ENCODE measurements at regions not wholly inside any gene's neighbourhood (a gene's known extent, or its start where the extent isn't known, plus 50 kb on each side); places are given as distances from the start of the nearest gene placed in this dataset.

DNA sequence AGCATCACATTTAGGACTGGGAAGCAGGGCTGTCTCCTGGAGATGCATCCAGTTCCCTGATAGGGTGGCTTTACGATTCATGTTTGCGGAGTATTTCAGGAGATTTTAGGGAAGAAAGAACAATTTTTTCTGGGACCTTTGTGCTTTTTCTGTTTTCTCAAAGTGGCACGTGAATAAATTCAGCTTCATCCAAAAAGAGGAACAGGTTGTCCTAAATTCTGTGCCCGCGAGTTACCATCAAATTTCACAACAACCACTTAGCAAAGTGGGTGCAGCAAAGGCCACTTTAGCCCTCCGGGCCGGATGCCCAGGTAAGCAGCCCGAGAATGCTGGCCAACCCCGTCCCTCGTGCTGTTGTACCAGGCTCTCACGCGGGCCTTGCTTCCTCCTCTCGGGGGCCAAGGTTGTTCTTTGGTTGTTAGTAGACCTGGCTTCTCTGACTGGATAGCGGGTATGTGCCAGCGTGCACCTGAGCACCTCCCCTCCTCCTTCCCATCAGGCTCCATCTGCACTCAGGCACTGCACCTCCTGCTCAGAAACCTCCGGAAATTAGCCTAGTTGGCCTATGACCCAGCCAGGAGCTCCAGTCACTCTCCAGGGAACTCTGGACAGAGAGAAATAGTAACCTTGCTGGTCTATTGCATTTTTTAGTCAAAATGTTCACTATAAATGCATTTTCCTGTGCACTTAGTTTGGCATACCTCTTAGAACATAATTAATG, 83.0 kb downstream of the CMPK2 start:
- Histone ChIP-seq H3K27ac (no peak overlapping the region), H3K4me1 (peaks cover 0 to 9% (median 4%) of the 10 kb centered on the region in 4 donors), H3K4me3 (no peak overlapping the region), H3K9me3 (no peaks in the 10 kb centered on the region), H3K36me3 (no peaks in the 10 kb centered on the region), H3K27me3 (no peaks in the 10 kb centered on the region)
- TF ChIP-seq POLR2AphosphoS5 (IDR thresholded peaks at IDR 0.05) (no peak), EP300 (IDR thresholded peaks at IDR 0.05) (no peak), CTCF (IDR thresholded peaks at IDR 0.05) (no peak), POLR2A (IDR thresholded peaks at IDR 0.05) (no peak)
- DNase-seq, result no peak
- intact Hi-C loops (cut with DNase I; ENCODE audit: low total_unique reads), result no loop called here
- 83 to 91% (median 89%) methylated on average over 9 to 16 of the region's 16 CpGs for WGBS, 5 donors

DNA sequence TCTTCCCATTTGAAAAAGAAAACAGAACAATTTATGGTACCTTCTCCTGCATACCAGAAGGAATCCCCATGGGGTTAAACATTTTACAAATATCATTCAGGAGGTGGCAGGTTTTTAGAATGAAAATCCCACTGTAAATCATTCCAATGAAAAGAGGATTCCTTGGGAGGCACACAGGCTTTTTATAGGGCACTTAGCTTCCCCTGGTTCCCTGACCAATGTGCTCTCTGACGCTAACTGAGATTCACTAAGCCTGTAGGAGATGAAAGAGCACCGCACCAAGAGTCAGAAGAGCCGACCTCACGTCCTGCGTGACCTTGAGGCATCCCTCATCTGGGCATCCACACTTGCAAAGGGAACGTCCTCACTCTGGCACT, 82.5 kb downstream of the CMPK2 start:
- H3K4me3 ChIP-seq, result no peak overlapping the region
- no peak for DNase-seq
- H3K36me3 ChIP-seq, result no peaks in the 10 kb centered on the region
- TF ChIP-seq POLR2AphosphoS5 (IDR thresholded peaks at IDR 0.05), result no peak
- no peak for TF ChIP-seq CTCF (IDR thresholded peaks at IDR 0.05)
- no peak for TF ChIP-seq EP300 (IDR thresholded peaks at IDR 0.05)
- TF ChIP-seq POLR2A (IDR thresholded peaks at IDR 0.05), result no peak
- WGBS, 5 donors, result 80 to 86% (median 84%) methylated on average over 6 of the region's 6 CpGs
- no peaks in the 10 kb centered on the region for H3K9me3 ChIP-seq
- intact Hi-C loops (cut with DNase I; ENCODE audit: low total_unique reads), result no loop called here
- H3K4me1 ChIP-seq, result peaks cover 0 to 9% (median 4%) of the 10 kb centered on the region in 4 donors
- no peaks in the 10 kb centered on the region for H3K27me3 ChIP-seq
- no peak overlapping the region for H3K27ac ChIP-seq

GRCh38 chr2:6784291-6784690, 81.4 kb downstream of the CMPK2 start:
- no peak overlapping the region for H3K4me3 ChIP-seq
- no peak overlapping the region for H3K27ac ChIP-seq
- intact Hi-C loops (cut with DNase I; ENCODE audit: low total_unique reads), result no loop called here
- H3K36me3 ChIP-seq, result no peaks in the 10 kb centered on the region
- no peaks in the 10 kb centered on the region for H3K9me3 ChIP-seq
- no peak for DNase-seq
- peaks cover 0 to 9% (median 4%) of the 10 kb centered on the region in 4 donors for H3K4me1 ChIP-seq
- no peaks in the 10 kb centered on the region for H3K27me3 ChIP-seq
- WGBS, 5 donors, result 78 to 88% (median 84%) methylated on average over 2 of the region's 2 CpGs
- no peak for TF ChIP-seq POLR2A (IDR thresholded peaks at IDR 0.05)
- no peak for TF ChIP-seq CTCF (IDR thresholded peaks at IDR 0.05)

GRCh38 chr2:6785493-6785892, 80.2 kb downstream of the CMPK2 start:
- Histone ChIP-seq H3K27me3 (no peaks in the 10 kb centered on the region), H3K4me1 (peaks cover 0 to 9% (median 4%) of the 10 kb centered on the region in 4 donors), H3K4me3 (no peak overlapping the region), H3K36me3 (no peaks in the 10 kb centered on the region), H3K9me3 (no peaks in the 10 kb centered on the region), H3K27ac (no peak overlapping the region)
- intact Hi-C loops (cut with DNase I; ENCODE audit: low total_unique reads), result no loop called here
- 61 to 77% (median 69%) methylated on average over 4 of the region's 4 CpGs for WGBS, 5 donors
- peak in 1 of 2 donors; percentile 60 for DNase-seq
- TF ChIP-seq POLR2AphosphoS5 (IDR thresholded peaks at IDR 0.05), result no peak
- TF ChIP-seq EP300 (IDR thresholded peaks at IDR 0.05), result no peak
- TF ChIP-seq POLR2A (IDR thresholded peaks at IDR 0.05), result no peak
- no peak for TF ChIP-seq CTCF (IDR thresholded peaks at IDR 0.05)
